T-cell (primary cell): ENCODE measurements at regions not wholly inside any gene's neighbourhood (a gene's known extent, or its start where the extent isn't known, plus 50 kb on each side); places are given as distances from the start of the nearest gene placed in this dataset.

Source experiments
- ATAC-seq, 4 experiments: fragments of 200-7000 bp in 3 of 4; fragments of 150-1000 bp in 1 of 4; cut with Tn5 transposase; replicated peaks in 1 of 4; 1 replicate in 3 of 4; 2 replicates in 1 of 4; pipeline ENCODE4 v1.10.0; 2021; ENCODE audit warnings: moderate library complexity in 3 of 4, mild to moderate bottlenecking in 2 of 4, moderate number of reproducible peaks in 1 of 4
- CTCF ChIA-PET, 2 donors: fragments of 300-600 bp; sonication (Branson Sonifier 250); formaldehyde crosslinking; loops; one replicate each; lab custom pipeline; 2022; ENCODE audit warnings: antibody characterized with exemption in 2 of 2; lab: Charles Lee
- POLR2A ChIA-PET, 2 donors: fragments of 300-600 bp; sonication (Branson Sonifier 250); formaldehyde crosslinking; loops; one replicate each; lab custom pipeline; 2022; ENCODE audit warnings: antibody characterized with exemption in 2 of 2; lab: Charles Lee
- DNase-seq, 35 experiments: peaks; one replicate each; pipeline versions ENCODE4 v3.0.0 to v3.0.0-alpha.2; 2013 to 2023
- H3K27ac ChIP-seq: one replicate; pipeline ENCODE4 v1.5.1; 2013; ENCODE audit warnings: low read length
- H3K27me3 ChIP-seq, 2 experiments: replicated peaks in 1 of 2; 1 replicate in 1 of 2; 2 replicates in 1 of 2; pipeline versions ENCODE4 v1.6.1 to v1.7.0; 2013; ENCODE audit warnings: low read length in 1 of 2, mixed read lengths in 1 of 2; ENCODE audit not compliant: control insufficient read depth in 2 of 2, insufficient read depth in 2 of 2; ENCODE audit errors: extremely low read depth in 1 of 2
- H3K36me3 ChIP-seq, 2 donors: 1 replicate in 1 of 2; 2 replicates in 1 of 2; pipeline versions ENCODE4 v1.6.1 to v1.7.0; 2013; ENCODE audit warnings: low read length in 1 of 2; ENCODE audit not compliant: control insufficient read depth in 2 of 2, insufficient read depth in 1 of 2; ENCODE audit errors: extremely low read depth in 1 of 2
- H3K4me1 ChIP-seq, 2 experiments: 1 replicate in 1 of 2; 2 replicates in 1 of 2; pipeline versions ENCODE4 v1.6.1 to v1.7.0; 2013; ENCODE audit warnings: low read length in 2 of 2, mixed read lengths in 1 of 2; ENCODE audit not compliant: insufficient read depth in 2 of 2, control insufficient read depth in 1 of 2; ENCODE audit errors: extremely low read depth in 1 of 2
- H3K4me3 ChIP-seq, 2 donors: 1 replicate in 1 of 2; 2 replicates in 1 of 2; pipeline versions ENCODE4 v1.5.1 to v1.7.0; 2013; ENCODE audit warnings: mild to moderate bottlenecking in 2 of 2, low read length in 1 of 2, moderate library complexity in 1 of 2; ENCODE audit not compliant: control insufficient read depth in 1 of 2; ENCODE audit errors: extremely low read depth in 1 of 2
- H3K9me3 ChIP-seq: 2 replicates; pipeline ENCODE4 v1.7.0; 2013
- H3K27ac Mint-ChIP-seq, 2 donors: one replicate each; pipeline ENCODE4 v1.8.0; 2020 to 2021; ENCODE audit warnings: mild to moderate bottlenecking in 2 of 2, mixed read lengths in 2 of 2
- H3K27me3 Mint-ChIP-seq, 2 donors: one replicate each; pipeline ENCODE4 v1.8.0; 2021 to 2022; ENCODE audit warnings: mixed read lengths in 2 of 2
- H3K36me3 Mint-ChIP-seq: one replicate; pipeline ENCODE4 v1.8.0; 2021; ENCODE audit warnings: mixed read lengths
- H3K4me1 Mint-ChIP-seq, 3 donors: one replicate each; pipeline ENCODE4 v1.8.0; 2020 to 2022; ENCODE audit warnings: mixed read lengths in 3 of 3, mild to moderate bottlenecking in 1 of 3
- H3K4me3 Mint-ChIP-seq, 3 donors: one replicate each; pipeline ENCODE4 v1.8.0; 2020 to 2022; ENCODE audit warnings: mild to moderate bottlenecking in 3 of 3, mixed read lengths in 3 of 3, moderate library complexity in 3 of 3
- H3K9me3 Mint-ChIP-seq, 3 donors: one replicate each; pipeline ENCODE4 v1.8.0; 2020 to 2022; ENCODE audit warnings: mixed read lengths in 3 of 3
- WGBS: methylation state at CpG from one replicate; pipeline ENCODE4 v1.1.5; 2013; ENCODE audit warnings: missing lambda C conversion rate; ENCODE audit not compliant: insufficient coverage; 5-methylcytosine and 5-hydroxymethylcytosine counted together

- Histone ChIP-seq H3K27ac (no peak overlapping the region), H3K36me3 (no peaks in the 10 kb centered on the region), H3K4me1 (no peaks in the 10 kb centered on the region), H3K9me3 (no peaks in the 10 kb centered on the region), H3K4me3 (no peak overlapping the region), H3K27me3 (no peaks in the 10 kb centered on the region)
- ChIA-PET POLR2A (no interaction called here), CTCF (no interaction called here)
- no peaks in the 10 kb centered on the region for H3K4me1 Mint-ChIP-seq
- H3K9me3 Mint-ChIP-seq, result peaks cover 4 to 14% (median 9%) of the 10 kb centered on the region in 3 donors
- ATAC-seq (no peak), DNase-seq (no peak)
- no CpG with 5 or more reads among the region's 1 CpG for WGBS
- no peak overlapping the region for H3K27ac Mint-ChIP-seq
- no peaks in the 10 kb centered on the region for H3K36me3 Mint-ChIP-seq
- no peak overlapping the region for H3K4me3 Mint-ChIP-seq
- H3K27me3 Mint-ChIP-seq, result no peaks in the 10 kb centered on the region
Measured at GRCh38 chr2:116645155-116645554, 1169.3 kb upstream of the DDX18 start.

DNA sequence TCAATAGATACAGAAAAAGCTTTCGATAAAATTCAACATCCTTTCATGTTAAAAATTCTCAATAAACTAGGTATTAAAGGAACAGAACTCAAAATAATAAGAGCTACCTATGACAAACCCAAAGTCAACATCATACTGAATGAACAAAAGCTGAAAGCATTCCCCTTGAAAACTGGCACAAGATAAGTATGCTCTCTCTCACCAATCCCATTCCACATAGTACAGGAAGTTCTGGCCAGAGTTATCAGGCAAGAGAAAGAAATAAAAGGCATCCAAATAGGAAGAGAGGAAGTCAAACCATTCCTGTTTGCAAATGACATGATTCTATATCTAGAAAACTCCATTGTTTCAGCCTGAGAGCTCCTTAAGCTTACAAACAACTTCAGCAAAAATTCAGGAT lies 1145.8 kb upstream of the DDX18 start:
- ChIA-PET CTCF (no interaction called here), POLR2A (no interaction called here)
- 100% methylated on average over 1 of the region's 1 CpG for WGBS

GRCh38 chr2:116669782-116670181 lies 1144.7 kb upstream of the DDX18 start:
- no peaks in the 10 kb centered on the region for H3K4me1 Mint-ChIP-seq
- no peaks in the 10 kb centered on the region for H3K4me1 ChIP-seq
- H3K27me3 ChIP-seq, result no peaks in the 10 kb centered on the region
- 75% methylated on average over 1 of the region's 2 CpGs for WGBS
- H3K36me3 Mint-ChIP-seq, result no peaks in the 10 kb centered on the region
- H3K4me3 ChIP-seq, result no peak overlapping the region
- no peak overlapping the region for H3K4me3 Mint-ChIP-seq
- H3K27me3 Mint-ChIP-seq, result no peaks in the 10 kb centered on the region
- peaks cover 7 to 37% (median 14%) of the 10 kb centered on the region in 3 donors for H3K9me3 Mint-ChIP-seq
- ATAC-seq, result no peak
- no peaks in the 10 kb centered on the region for H3K9me3 ChIP-seq
- H3K27ac ChIP-seq, result no peak overlapping the region
- H3K27ac Mint-ChIP-seq, result no peak overlapping the region
- POLR2A ChIA-PET, result no interaction called here
- no peaks in the 10 kb centered on the region for H3K36me3 ChIP-seq
- CTCF ChIA-PET, result no interaction called here
- no peak for DNase-seq

More for the DNA sequence above, 1145.8 kb upstream of the DDX18 start:
- peaks cover 11 to 43% (median 21%) of the 10 kb centered on the region in 3 donors for H3K9me3 Mint-ChIP-seq
- DNase-seq (no peak), ATAC-seq (no peak)
- Histone ChIP-seq H3K27ac (no peak overlapping the region), H3K4me1 (no peaks in the 10 kb centered on the region), H3K4me3 (no peak overlapping the region), H3K36me3 (no peaks in the 10 kb centered on the region), H3K27me3 (no peaks in the 10 kb centered on the region), H3K9me3 (no peaks in the 10 kb centered on the region)
- no peak overlapping the region for H3K27ac Mint-ChIP-seq
- no peaks in the 10 kb centered on the region for H3K27me3 Mint-ChIP-seq
- H3K4me3 Mint-ChIP-seq, result no peak overlapping the region
- H3K36me3 Mint-ChIP-seq, result no peaks in the 10 kb centered on the region
- no peaks in the 10 kb centered on the region for H3K4me1 Mint-ChIP-seq

GRCh38 chr2:116674188-116674587 lies 1140.3 kb upstream of the DDX18 start:
- no peaks in the 10 kb centered on the region for H3K27me3 Mint-ChIP-seq
- no peaks in the 10 kb centered on the region for H3K4me1 Mint-ChIP-seq
- no peaks in the 10 kb centered on the region for H3K27me3 ChIP-seq
- no peaks in the 10 kb centered on the region for H3K36me3 ChIP-seq
- no peaks in the 10 kb centered on the region for H3K36me3 Mint-ChIP-seq
- H3K4me3 Mint-ChIP-seq, result no peak overlapping the region
- no peak for DNase-seq
- no peaks in the 10 kb centered on the region for H3K4me1 ChIP-seq
- no peak overlapping the region for H3K4me3 ChIP-seq
- peaks cover 8 to 40% (median 22%) of the 10 kb centered on the region in 3 donors for H3K9me3 Mint-ChIP-seq
- ChIA-PET POLR2A (interaction anchor here in 1 of 2 donors (0.6 kb wide), 1 partner anchor 461 kb away, joined by 3 read pairs; no protein-coding TSS in a partner anchor), CTCF (no interaction called here)
- ATAC-seq, result no peak
- H3K27ac Mint-ChIP-seq, result no peak overlapping the region
- no peaks in the 10 kb centered on the region for H3K9me3 ChIP-seq
- no peak overlapping the region for H3K27ac ChIP-seq

DNA sequence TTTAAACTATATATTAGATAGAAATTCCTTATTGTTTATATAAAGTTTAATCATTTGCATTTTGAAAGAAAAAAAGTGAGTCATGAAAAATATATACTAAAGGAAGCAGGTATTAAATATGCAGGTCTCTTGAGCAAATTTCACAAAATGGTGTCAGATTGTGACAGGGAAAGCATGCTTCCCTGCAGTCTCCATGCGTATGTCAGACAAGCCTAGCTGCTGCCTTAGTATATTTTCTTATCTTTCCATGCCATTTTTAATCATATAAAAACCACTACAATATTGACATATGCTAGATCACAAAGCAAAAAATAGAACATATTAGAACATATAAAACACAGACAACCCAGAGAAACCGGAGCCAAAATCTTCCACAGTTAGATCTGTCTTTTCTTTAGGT lies 1137.7 kb upstream of the DDX18 start:
- POLR2A ChIA-PET, result no interaction called here
- no peaks in the 10 kb centered on the region for H3K4me1 Mint-ChIP-seq

GRCh38 chr2:116680256-116680936 lies 1134.1 kb upstream of the DDX18 start:
- Mint-ChIP-seq H3K9me3 (peaks cover 9 to 20% (median 17%) of the 10 kb centered on the region in 3 donors), H3K36me3 (no peaks in the 10 kb centered on the region)
- CTCF ChIA-PET, result no interaction called here

More for the DNA sequence above, 1137.7 kb upstream of the DDX18 start:
- Histone ChIP-seq H3K9me3 (no peaks in the 10 kb centered on the region), H3K27ac (no peak overlapping the region), H3K36me3 (no peaks in the 10 kb centered on the region), H3K4me1 (no peaks in the 10 kb centered on the region), H3K4me3 (no peak overlapping the region), H3K27me3 (no peaks in the 10 kb centered on the region)
- H3K4me3 Mint-ChIP-seq, result no peak overlapping the region
- no peaks in the 10 kb centered on the region for H3K36me3 Mint-ChIP-seq
- H3K27ac Mint-ChIP-seq, result no peak overlapping the region
- no peak for DNase-seq
- CTCF ChIA-PET, result no interaction called here
- WGBS, result 74% methylated on average over 2 of the region's 2 CpGs
- H3K27me3 Mint-ChIP-seq, result no peaks in the 10 kb centered on the region
- peaks cover 8 to 32% (median 19%) of the 10 kb centered on the region in 3 donors for H3K9me3 Mint-ChIP-seq
- no peak for ATAC-seq

DNA sequence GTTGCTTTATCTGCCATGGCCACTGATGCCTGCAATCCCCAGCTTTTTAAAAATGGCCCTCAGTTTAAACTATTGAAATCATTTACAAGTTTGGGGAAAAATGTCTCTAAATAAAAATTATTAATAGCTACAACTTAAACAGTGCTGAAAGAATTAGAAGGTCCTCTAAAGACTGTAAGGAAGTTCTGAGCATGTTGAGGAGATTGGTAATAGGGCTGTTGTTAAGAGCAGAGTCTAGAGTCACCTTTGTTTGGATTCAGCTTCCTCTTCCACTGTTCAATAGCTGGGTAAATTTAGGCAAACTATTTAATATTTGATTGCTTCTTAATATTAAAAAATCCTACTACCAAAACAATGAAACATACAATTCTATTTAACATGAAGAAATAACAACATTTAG lies 1127.1 kb upstream of the DDX18 start:
- no peaks in the 10 kb centered on the region for H3K27me3 ChIP-seq
- Mint-ChIP-seq H3K4me3 (no peak overlapping the region), H3K27ac (no peak overlapping the region), H3K36me3 (no peaks in the 10 kb centered on the region), H3K9me3 (peaks cover 15 to 20% (median 19%) of the 10 kb centered on the region in 3 donors), H3K4me1 (no peaks in the 10 kb centered on the region), H3K27me3 (no peaks in the 10 kb centered on the region)
- no peaks in the 10 kb centered on the region for H3K36me3 ChIP-seq
- H3K27ac ChIP-seq, result no peak overlapping the region
- no peaks in the 10 kb centered on the region for H3K9me3 ChIP-seq
- H3K4me1 ChIP-seq, result no peaks in the 10 kb centered on the region
- no peak overlapping the region for H3K4me3 ChIP-seq
- no peak for DNase-seq
- no peak for ATAC-seq
- ChIA-PET CTCF (no interaction called here), POLR2A (no interaction called here)

More at GRCh38 chr2:116680256-116680936, 1134.1 kb upstream of the DDX18 start:
- no peaks in the 10 kb centered on the region for H3K36me3 ChIP-seq
- H3K4me3 ChIP-seq, result no peak overlapping the region
- DNase-seq (no peak), ATAC-seq (no peak)
- H3K27me3 ChIP-seq, result no peaks in the 10 kb centered on the region
- POLR2A ChIA-PET, result no interaction called here
- Mint-ChIP-seq H3K4me3 (no peak overlapping the region), H3K27ac (no peak overlapping the region), H3K4me1 (no peaks in the 10 kb centered on the region), H3K27me3 (no peaks in the 10 kb centered on the region)
- H3K4me1 ChIP-seq, result no peaks in the 10 kb centered on the region
- H3K27ac ChIP-seq, result no peak overlapping the region
- no peaks in the 10 kb centered on the region for H3K9me3 ChIP-seq
